ENCODE measurements at regions not wholly inside any gene's neighbourhood (a gene's known extent, or its start where the extent isn't known, plus 50 kb on each side); places are given as distances from the start of the nearest gene placed in this dataset.

DNA sequence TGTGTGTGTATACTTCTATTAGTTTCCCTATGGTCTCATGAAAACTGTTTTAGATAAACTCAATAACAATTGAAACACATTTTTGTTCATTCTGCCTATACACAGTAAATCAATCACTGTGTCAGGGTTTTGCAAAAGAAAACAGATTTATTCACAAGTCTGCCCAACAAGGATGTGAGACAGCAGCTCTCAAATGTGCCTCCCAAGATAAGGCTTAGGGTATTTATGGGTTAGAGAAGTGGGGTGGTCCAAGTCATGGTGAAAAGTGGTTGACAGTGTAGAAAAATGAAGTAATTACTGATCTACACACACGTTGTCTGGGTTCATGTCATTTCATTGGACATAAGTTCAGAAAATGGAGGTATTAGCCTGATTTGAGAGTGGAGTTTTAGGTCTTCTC is 844.6 kb downstream of the SLITRK6 start:
- Histone ChIP-seq H3K27me3 (replicated peaks in 1 of 4; ENCODE audit: control extremely low read depth in 1 of 4, control insufficient read depth in 3 of 4, insufficient read depth in 4 of 4, low read length in 3 of 4) (no peaks in the 10 kb centered on the region), H3K4me2 (replicated peaks; ENCODE audit: low read depth, low read length, poor library complexity, severe bottlenecking) (no peak overlapping the region), H3K4me3 (ENCODE audit: control extremely low read depth in 1 of 5, extremely low read depth in 1 of 5, insufficient read depth in 1 of 5, low read depth in 2 of 5, low read length in 4 of 5) (no peak overlapping the region), H2AFZ (ENCODE audit: insufficient read depth, low read depth, low read length, poor library complexity, severe bottlenecking) (no peak overlapping the region), H3K9ac (ENCODE audit: low read length) (no peak overlapping the region), H3K79me2 (ENCODE audit: control insufficient read depth, insufficient read depth, low read length) (no peaks in the 10 kb centered on the region), H3K4me1 (ENCODE audit: control insufficient read depth in 2 of 2, insufficient read depth in 2 of 2, low read length in 2 of 2) (no peaks in the 10 kb centered on the region), H4K20me1 (ENCODE audit: control insufficient read depth, insufficient read depth, low read length, poor library complexity, severe bottlenecking) (no peaks in the 10 kb centered on the region), H3K36me3 (replicated peaks in 1 of 2; ENCODE audit: control extremely low read depth in 1 of 2, control insufficient read depth in 1 of 2, extremely low read depth in 1 of 2, insufficient read depth in 2 of 2, low read length in 1 of 2) (no peaks in the 10 kb centered on the region), H3K27ac (ENCODE audit: low read length in 2 of 2) (no peak overlapping the region), H3K9me3 (ENCODE audit: control extremely low read depth in 1 of 3, control insufficient read depth in 2 of 3, insufficient read depth in 1 of 3, low read length in 2 of 3) (no peaks in the 10 kb centered on the region)
- TF ChIP-seq, protein P1, sequence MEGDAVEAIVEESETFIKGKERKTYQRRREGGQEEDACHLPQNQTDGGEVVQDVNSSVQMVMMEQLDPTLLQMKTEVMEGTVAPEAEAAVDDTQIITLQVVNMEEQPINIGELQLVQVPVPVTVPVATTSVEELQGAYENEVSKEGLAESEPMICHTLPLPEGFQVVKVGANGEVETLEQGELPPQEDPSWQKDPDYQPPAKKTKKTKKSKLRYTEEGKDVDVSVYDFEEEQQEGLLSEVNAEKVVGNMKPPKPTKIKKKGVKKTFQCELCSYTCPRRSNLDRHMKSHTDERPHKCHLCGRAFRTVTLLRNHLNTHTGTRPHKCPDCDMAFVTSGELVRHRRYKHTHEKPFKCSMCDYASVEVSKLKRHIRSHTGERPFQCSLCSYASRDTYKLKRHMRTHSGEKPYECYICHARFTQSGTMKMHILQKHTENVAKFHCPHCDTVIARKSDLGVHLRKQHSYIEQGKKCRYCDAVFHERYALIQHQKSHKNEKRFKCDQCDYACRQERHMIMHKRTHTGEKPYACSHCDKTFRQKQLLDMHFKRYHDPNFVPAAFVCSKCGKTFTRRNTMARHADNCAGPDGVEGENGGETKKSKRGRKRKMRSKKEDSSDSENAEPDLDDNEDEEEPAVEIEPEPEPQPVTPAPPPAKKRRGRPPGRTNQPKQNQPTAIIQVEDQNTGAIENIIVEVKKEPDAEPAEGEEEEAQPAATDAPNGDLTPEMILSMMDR (IDR thresholded peaks at IDR 0.05) = no peak
- TF ChIP-seq EZH2 (IDR thresholded peaks at IDR 0.05; ENCODE audit: borderline replicate concordance, insufficient read depth, low read depth, low read length, poor library complexity, severe bottlenecking) = no peak
- no peak overlapping the region for H3K4me3 Mint-ChIP-seq
- peaks cover 3% of the 10 kb centered on the region for H3K9me3 Mint-ChIP-seq (ENCODE audit: insufficient read depth)
- no peaks in the 10 kb centered on the region for H3K4me1 Mint-ChIP-seq
- POLR2A ChIA-PET = no interaction called here
- ATAC-seq (ENCODE audit: low read depth) = no peak
- CTCF ChIA-PET = no interaction called here
- no peak for DNase-seq
- 50% methylated on average over 1 of the region's 1 CpG for WGBS (ENCODE audit: insufficient coverage)
- H3K27ac Mint-ChIP-seq = no peak overlapping the region
- intact Hi-C loops (cut with micrococcal nuclease) = no loop called here
- no peaks in the 10 kb centered on the region for H3K27me3 Mint-ChIP-seq

DNA sequence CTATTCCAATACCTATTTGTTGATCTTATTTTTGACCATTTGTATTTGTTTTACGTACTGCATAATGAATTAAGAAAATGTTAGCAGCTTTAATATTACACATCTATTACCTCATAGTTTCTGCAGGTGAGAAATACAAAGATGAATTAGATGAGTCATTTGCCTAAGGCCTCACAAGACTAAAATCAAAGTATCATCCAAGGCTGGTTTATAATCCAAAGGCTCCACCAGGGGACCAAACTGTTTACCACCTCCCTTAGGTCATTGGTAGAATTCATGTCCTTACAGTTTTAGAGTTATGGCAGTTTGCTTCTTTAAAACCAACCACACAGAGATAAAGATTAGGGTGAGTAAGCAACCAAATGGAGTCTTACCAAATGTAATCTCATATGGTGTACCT is 848.1 kb downstream of the SLITRK6 start:
- ATAC-seq (ENCODE audit: low read depth) = no peak
- Histone ChIP-seq H3K27ac (ENCODE audit: low read length in 2 of 2) (no peak overlapping the region), H3K9ac (ENCODE audit: low read length) (no peak overlapping the region), H3K79me2 (ENCODE audit: control insufficient read depth, insufficient read depth, low read length) (no peaks in the 10 kb centered on the region), H3K4me3 (ENCODE audit: control extremely low read depth in 1 of 5, extremely low read depth in 1 of 5, insufficient read depth in 1 of 5, low read depth in 2 of 5, low read length in 4 of 5) (no peak overlapping the region), H3K27me3 (replicated peaks in 1 of 4; ENCODE audit: control extremely low read depth in 1 of 4, control insufficient read depth in 3 of 4, insufficient read depth in 4 of 4, low read length in 3 of 4) (no peaks in the 10 kb centered on the region), H3K4me2 (replicated peaks; ENCODE audit: low read depth, low read length, poor library complexity, severe bottlenecking) (no peak overlapping the region), H3K9me3 (ENCODE audit: control extremely low read depth in 1 of 3, control insufficient read depth in 2 of 3, insufficient read depth in 1 of 3, low read length in 2 of 3) (no peaks in the 10 kb centered on the region), H3K36me3 (replicated peaks in 1 of 2; ENCODE audit: control extremely low read depth in 1 of 2, control insufficient read depth in 1 of 2, extremely low read depth in 1 of 2, insufficient read depth in 2 of 2, low read length in 1 of 2) (no peaks in the 10 kb centered on the region), H4K20me1 (ENCODE audit: control insufficient read depth, insufficient read depth, low read length, poor library complexity, severe bottlenecking) (no peaks in the 10 kb centered on the region), H3K4me1 (ENCODE audit: control insufficient read depth in 2 of 2, insufficient read depth in 2 of 2, low read length in 2 of 2) (no peaks in the 10 kb centered on the region), H2AFZ (ENCODE audit: insufficient read depth, low read depth, low read length, poor library complexity, severe bottlenecking) (no peak overlapping the region)
- no peak for TF ChIP-seq EZH2 (IDR thresholded peaks at IDR 0.05; ENCODE audit: borderline replicate concordance, insufficient read depth, low read depth, low read length, poor library complexity, severe bottlenecking)
- TF ChIP-seq, protein P1 (IDR thresholded peaks at IDR 0.05) = no peak
- no peak for DNase-seq
- H3K27ac Mint-ChIP-seq = no peak overlapping the region
- POLR2A ChIA-PET = no interaction called here
- peaks cover 3% of the 10 kb centered on the region for H3K9me3 Mint-ChIP-seq (ENCODE audit: insufficient read depth)
- CTCF ChIA-PET = no interaction called here
- no peak overlapping the region for H3K4me3 Mint-ChIP-seq
- H3K4me1 Mint-ChIP-seq = no peaks in the 10 kb centered on the region
- intact Hi-C loops (cut with micrococcal nuclease) = no loop called here
- no peaks in the 10 kb centered on the region for H3K27me3 Mint-ChIP-seq
- WGBS (ENCODE audit: insufficient coverage) = no CpG with 5 or more reads among the region's 1 CpG

Data from B cell (primary cell).